Stimulated activated CD4-positive, alpha-beta T cell treated with anti-CD3 and anti-CD28 coated beads, Interleukin-4, amount 100 ng/mL, for 4 hours (primary cell): ENCODE measurements at regions not wholly inside any gene's neighbourhood (a gene's known extent, or its start where the extent isn't known, plus 50 kb on each side); places are given as distances from the start of the nearest gene placed in this dataset.

Experiments used
- DNase-seq, 2 experiments: peaks; one replicate each; pipeline ENCODE4 v3.0.0-alpha.2; 2020

DNA sequence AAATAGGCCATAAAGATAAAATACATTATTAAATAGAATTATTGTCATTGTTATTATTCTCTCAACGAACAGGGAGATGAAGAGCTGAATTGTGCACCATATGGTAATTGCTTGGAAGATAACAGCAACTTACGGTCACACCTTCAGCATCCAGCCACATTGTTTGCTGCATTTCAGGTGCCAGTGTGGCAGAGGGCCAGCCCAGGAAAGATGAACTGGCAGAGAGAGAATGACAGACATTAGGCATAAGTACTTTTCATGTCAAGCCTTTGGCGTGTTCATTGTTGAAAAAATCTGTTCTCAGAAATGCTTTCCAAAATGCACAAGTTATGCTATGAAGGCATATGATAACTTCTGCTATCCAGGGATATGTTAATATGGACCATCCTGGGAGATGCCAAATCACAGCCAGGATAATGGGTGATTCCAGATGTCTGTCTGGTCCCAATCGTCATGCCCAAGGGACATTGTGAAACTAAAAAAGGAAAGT lies 748.6 kb upstream of the PIK3C3 start:
- no peak for DNase-seq

DNA sequence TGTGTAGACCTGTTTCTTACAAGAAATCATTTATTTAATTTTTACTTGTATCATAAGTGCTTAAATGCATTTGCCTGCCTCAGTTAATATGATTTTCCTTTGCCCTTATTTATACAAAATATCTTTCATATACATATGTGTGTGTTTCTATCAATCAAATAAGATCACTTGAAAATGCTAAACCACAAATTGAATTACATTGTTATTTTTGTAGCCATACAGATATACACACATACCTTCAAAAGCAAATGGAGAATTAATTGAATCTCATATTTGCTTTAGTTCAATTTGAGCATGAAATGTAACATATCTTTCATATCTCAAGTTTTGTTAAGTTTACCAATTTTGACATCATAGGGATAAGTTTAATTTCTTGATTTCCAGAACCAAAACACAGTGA lies 755.8 kb upstream of the PIK3C3 start:
- DNase-seq: no peak

- DNase-seq: no peak
Observed at GRCh38 chr18:41197967-41198366, 757.1 kb upstream of the PIK3C3 start.

DNA sequence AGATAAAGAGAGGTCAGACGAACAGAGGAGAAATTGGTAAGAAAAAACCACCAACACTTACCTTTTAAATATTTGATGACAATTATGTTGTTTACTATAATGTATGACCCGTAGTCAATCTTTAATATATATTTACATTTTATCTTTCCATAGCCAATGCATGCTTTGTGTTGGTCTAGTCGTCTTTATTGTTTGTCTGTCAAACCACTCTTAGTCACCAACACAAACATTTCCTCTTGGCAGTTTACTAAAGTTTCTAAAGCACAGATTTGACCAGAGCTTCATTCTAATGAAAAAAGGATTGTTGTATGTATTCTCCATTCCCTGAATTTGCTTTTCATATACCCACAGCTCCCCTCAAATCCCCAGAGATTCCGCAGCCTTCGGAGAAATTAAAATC lies 784.7 kb upstream of the PIK3C3 start:
- DNase-seq: no peak

GRCh38 chr18:41165625-41166024 lies 789.4 kb upstream of the PIK3C3 start:
- no peak for DNase-seq

DNA sequence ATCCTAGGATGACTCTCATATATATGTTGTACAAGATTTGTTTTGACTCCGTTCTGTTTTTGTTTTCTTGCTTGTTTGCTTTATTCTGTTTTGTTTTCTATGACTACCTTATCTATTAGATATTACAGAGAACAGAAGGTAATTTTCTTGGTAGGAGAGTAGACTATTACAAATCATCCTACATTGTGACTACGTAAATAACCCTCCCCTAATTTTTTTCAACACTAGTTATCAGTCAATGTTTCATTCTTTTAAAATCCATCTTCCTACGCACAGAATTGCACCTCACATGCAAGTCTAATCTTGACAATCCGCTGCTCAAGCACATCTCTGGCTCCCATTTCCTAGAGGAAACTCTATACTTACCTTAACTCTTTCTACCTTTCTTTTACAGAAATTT lies 792.3 kb upstream of the PIK3C3 start:
- DNase-seq: no peak

- no peak for DNase-seq
Observed at GRCh38 chr18:41162191-41162590, 792.8 kb upstream of the PIK3C3 start.

DNA sequence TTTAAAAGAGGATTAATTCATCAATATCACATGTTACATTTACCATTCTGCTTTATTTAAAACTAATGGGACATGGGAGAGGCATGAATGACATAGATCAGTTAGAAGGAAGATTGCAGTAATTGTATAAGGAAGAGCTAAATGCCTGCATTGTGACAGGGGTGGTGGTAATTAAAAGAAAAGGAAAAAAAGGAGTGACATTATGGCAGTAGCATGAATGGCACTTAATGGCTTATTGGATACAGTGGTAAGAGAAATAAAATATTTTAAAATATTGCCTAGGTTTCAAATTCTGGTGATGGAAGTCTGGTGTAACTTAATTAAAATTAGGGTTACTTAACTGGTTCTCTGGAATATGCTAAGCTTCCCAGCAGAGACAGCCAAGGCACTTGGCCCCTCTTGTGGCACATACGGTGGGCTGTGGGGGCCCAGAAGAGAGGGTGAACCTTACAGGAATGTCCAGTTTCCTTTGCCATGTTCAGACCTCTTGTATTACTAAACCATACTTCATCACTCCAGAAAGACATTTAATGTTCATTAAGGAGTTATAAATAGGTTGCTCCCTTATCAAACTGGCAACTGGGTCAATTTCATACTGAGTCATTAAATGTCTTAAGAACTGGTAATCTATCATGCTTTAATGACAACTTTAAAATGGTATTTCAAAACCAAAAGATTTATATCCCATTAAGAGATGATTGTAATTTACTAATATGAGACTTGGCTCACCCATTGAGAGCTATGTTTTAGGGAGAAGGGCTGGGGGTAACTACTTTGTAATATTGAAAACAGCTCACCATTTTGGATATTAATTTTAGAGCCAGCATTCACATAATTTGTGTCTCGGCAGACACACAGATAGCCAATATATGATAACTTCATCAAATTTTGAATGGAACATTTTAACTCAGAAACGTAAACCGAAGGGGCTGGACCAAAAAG lies 798.9 kb upstream of the PIK3C3 start:
- DNase-seq: no peak

GRCh38 chr18:41155025-41155424 lies 800.0 kb upstream of the PIK3C3 start:
- DNase-seq: no peak

GRCh38 chr18:41153871-41154270 lies 801.2 kb upstream of the PIK3C3 start:
- no peak for DNase-seq

DNA sequence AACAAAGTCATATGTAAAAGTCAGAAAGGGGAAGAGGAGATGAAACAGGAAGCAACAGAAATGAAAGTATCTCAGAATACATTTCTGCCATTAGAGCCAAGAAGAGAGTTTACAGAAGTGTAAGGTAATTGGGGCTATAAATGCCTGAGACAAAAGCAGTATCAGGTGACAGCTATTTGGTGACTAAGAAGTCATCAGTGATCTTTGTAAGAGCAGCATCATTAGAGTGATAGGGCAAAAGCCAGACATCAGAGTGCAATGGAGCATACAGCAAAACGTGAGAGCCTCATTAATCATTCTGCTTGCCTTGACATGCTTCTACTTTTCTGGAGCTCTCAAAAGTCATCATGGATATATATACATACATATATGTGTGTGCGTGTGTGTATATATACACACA lies 804.7 kb upstream of the PIK3C3 start:
- no peak for DNase-seq

- no peak for DNase-seq
Observed at GRCh38 chr18:41146301-41146700, 808.7 kb upstream of the PIK3C3 start.

GRCh38 chr18:41145516-41145915 lies 809.5 kb upstream of the PIK3C3 start:
- DNase-seq: no peak

DNA sequence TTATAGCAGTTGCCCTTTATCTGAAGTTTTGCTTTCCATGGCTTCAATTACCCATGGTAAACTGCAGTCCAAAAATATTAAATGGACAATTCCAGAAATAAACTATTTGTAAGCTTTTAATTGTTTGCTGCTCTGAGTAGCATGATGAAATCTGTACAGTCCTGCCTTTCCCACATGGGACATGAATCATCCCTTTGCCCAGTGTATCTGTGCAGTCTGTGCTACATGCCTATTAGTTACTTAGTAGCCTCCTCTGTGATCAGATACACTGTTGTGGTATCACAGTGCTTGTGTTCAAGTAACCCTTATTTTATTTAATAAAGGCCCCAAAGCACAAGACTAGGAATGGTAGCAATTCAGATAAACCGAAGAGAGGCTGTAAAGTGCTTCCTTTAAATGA lies 810.6 kb upstream of the PIK3C3 start:
- DNase-seq: no peak

GRCh38 chr18:41140506-41140905 lies 814.5 kb upstream of the PIK3C3 start:
- no peak for DNase-seq

DNA sequence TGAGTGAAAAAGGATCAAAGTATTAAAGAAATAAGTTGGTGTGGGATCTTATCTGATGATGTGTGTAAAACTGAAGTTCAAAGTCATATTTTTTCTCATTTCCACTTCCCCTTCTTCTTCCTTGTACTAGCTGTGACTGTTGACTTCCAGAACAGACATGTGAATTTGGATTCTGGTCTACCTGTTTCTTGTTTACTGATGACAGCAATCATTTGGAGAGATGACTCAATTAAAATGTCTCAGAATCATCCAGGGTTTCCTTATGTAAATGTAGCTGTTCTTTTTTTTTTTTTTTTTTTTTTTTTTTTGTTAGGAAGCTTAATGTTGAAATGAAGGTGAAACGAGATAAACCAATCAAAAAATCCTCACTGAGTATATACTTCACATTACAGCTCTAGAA lies 819.9 kb upstream of the PIK3C3 start:
- no peak for DNase-seq

GRCh38 chr18:41134426-41134825 lies 820.6 kb upstream of the PIK3C3 start:
- no peak for DNase-seq

DNA sequence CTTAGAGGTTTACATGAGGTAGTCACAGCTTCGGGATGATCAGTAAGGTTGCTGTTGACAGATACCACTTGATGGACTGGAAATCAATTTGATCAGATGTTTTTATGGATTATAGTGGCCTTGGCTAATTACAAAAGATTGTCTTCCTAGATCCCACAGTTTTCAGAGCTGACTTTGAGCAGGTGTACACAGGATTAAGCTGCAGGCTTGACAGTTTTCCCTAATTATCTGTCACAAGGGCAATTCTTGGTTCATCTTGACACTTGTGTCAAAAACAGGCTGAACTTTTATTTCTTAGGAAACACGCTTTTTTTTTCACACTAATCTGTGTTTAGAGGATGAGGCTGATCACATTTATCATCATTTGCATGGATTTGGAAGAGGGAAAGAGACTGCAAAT lies 824.0 kb upstream of the PIK3C3 start:
- no peak for DNase-seq

- no peak for DNase-seq
Observed at GRCh38 chr18:41128545-41128944, 826.5 kb upstream of the PIK3C3 start.

GRCh38 chr18:41128126-41128525 lies 826.9 kb upstream of the PIK3C3 start:
- DNase-seq: no peak

DNA sequence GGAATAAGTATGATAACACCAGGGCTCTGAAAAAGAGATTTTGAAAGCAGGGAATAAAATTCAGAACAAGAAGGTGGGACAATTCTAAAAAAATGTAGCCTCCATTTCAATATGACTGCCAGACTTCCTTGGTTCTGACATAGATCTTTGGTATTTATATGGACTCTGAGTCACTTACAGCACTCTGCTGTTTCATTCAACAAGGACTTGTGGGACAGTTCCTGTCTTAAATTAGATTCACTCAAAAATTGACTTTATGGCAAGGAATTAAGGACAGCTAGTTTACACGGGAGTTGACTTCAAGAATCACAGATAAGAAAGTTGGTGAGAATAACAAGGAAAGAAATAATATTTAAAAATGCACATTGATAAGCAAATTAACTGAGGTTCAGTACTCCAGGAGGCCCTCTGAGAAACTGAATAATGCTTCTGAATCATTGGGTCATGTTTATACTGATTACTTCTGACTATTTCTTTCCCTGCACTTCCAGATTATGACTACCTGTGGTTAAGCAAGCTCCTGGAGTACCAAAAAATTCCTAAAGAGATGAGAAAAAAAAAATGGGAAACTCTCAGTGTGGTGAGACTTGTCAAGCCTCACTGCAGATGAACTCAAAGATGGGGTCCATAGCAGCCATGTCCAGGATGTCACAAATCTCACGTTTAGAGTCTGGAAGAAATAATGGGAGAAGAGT lies 828.3 kb upstream of the PIK3C3 start:
- DNase-seq: no peak

- no peak for DNase-seq
Observed at GRCh38 chr18:41121116-41121826, 833.8 kb upstream of the PIK3C3 start.

- no peak for DNase-seq
Observed at GRCh38 chr18:41119031-41119430, 836.0 kb upstream of the PIK3C3 start.
